CD4-positive, alpha-beta T cell treated with Interleukin-10 for 1 hour (primary cell): ENCODE measurements at regions not wholly inside any gene's neighbourhood (a gene's known extent, or its start where the extent isn't known, plus 50 kb on each side); places are given as distances from the start of the nearest gene placed in this dataset.

Experiments used
- DNase-seq: peaks from one replicate; pipeline ENCODE4 v3.0.0-alpha.2; 2020

- no peak for DNase-seq
Measured at GRCh38 chr5:98993512-98993911, 64.7 kb upstream of the CHD1 start.

GRCh38 chr5:98992552-98992951 lies 63.7 kb upstream of the CHD1 start:
- DNase-seq = no peak

- no peak for DNase-seq
Measured at GRCh38 chr5:98989727-98990126, 60.9 kb upstream of the CHD1 start.

GRCh38 chr5:98986587-98986986 lies 57.8 kb upstream of the CHD1 start:
- no peak for DNase-seq

- no peak for DNase-seq
Measured at GRCh38 chr5:98982880-98983279, 54.1 kb upstream of the CHD1 start.
